Testis (tissue), 2 donors: ENCODE measurements at regions not wholly inside any gene's neighbourhood (a gene's known extent, or its start where the extent isn't known, plus 50 kb on each side); places are given as distances from the start of the nearest gene placed in this dataset.
A peak's percentile ranks its signal among the peaks of the same experiment; 100 is the strongest.

Experiments
- DNase-seq: peaks from one replicate; pipeline ENCODE4 v3.0.0-alpha.2; 2019
- H3K27ac ChIP-seq, 2 donors: fragments of 200-600 bp; sonication (generic); one replicate each; pipeline ENCODE4 v1.5.1; 2019
- H3K27me3 ChIP-seq: fragments of 200-600 bp; sonication (generic); one replicate; pipeline ENCODE4 v1.5.1; 2019
- H3K36me3 ChIP-seq: fragments of 200-600 bp; sonication (generic); one replicate; pipeline ENCODE4 v1.5.1; 2017; ENCODE audit warnings: low read depth; ENCODE audit errors: missing control alignments
- H3K4me1 ChIP-seq: fragments of 200-600 bp; sonication (generic); one replicate; pipeline ENCODE4 v1.5.1; 2019
- H3K4me3 ChIP-seq, 2 donors: fragments of 200-600 bp; sonication (generic); one replicate each; pipeline ENCODE4 v1.5.1; 2017 to 2019
- H3K9me3 ChIP-seq: fragments of 200-600 bp; sonication (generic); one replicate; pipeline ENCODE4 v1.5.1; 2017
- POLR2A ChIP-seq: fragments of 450-650 bp; IDR thresholded peaks from one replicate; pipeline ENCODE4 v1.6.1; 2017; ENCODE audit warnings: antibody characterized with exemption, mild to moderate bottlenecking, moderate library complexity
- WGBS, 2 donors: methylation state at CpG; one replicate each; pipeline ENCODE4 v1.1.5; 2018; 5-methylcytosine and 5-hydroxymethylcytosine counted together
- intact Hi-C: fragments of 100-400 bp; cut with DNase I; formaldehyde crosslinking; loops from one replicate; pipeline ENCODE4 v1.15.1; 2023; ENCODE audit warnings: low total_unique reads
- TF ChIP-seq, protein P1 (sequence below), 3 experiments: fragments of 450-650 bp in 2 of 3; fragments of 200-600 bp in 1 of 3; sonication (generic) in 1 of 3; IDR thresholded peaks; one replicate each; pipeline ENCODE4 v1.5.1; 2016 to 2019; ENCODE audit warnings: antibody characterized with exemption in 3 of 3, mild to moderate bottlenecking in 2 of 3, moderate library complexity in 1 of 3

DNA sequence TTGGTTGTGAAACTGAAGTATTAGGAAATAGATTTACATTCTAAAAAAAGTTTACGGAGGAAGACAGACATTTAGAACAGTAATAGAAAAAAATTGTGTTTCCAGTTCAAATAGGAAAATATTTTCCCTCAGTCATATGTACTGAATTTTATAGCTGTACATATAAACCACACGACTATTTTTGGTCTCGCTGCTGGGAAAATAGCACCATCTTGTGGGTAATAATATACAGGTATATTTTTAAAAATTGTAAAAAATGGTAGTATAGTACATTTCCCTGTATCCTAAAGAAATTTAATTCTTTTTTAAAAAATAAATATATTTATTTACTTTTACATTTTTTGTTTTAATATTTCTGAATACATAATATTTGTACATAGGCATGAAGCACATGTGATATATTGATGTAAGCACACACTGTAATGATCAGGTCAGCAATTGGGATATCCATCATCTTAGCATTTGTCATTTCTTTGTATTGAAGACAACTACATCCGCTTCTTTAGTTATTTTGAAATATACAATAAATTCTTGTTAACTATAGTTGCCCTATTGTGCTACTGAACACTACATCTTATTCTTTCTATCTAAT is 168.6 kb downstream of the ALX1 start:
- TF ChIP-seq, protein P1, sequence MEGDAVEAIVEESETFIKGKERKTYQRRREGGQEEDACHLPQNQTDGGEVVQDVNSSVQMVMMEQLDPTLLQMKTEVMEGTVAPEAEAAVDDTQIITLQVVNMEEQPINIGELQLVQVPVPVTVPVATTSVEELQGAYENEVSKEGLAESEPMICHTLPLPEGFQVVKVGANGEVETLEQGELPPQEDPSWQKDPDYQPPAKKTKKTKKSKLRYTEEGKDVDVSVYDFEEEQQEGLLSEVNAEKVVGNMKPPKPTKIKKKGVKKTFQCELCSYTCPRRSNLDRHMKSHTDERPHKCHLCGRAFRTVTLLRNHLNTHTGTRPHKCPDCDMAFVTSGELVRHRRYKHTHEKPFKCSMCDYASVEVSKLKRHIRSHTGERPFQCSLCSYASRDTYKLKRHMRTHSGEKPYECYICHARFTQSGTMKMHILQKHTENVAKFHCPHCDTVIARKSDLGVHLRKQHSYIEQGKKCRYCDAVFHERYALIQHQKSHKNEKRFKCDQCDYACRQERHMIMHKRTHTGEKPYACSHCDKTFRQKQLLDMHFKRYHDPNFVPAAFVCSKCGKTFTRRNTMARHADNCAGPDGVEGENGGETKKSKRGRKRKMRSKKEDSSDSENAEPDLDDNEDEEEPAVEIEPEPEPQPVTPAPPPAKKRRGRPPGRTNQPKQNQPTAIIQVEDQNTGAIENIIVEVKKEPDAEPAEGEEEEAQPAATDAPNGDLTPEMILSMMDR (IDR thresholded peaks at IDR 0.05): peak in 2 of 3 experiments; percentile 2 to 60
- TF ChIP-seq POLR2A: no peak
- Histone ChIP-seq H3K36me3 (no peaks in the 10 kb centered on the region), H3K4me1 (no peaks in the 10 kb centered on the region), H3K4me3 (no peak overlapping the region), H3K27ac (no peak overlapping the region), H3K27me3 (no peaks in the 10 kb centered on the region), H3K9me3 (no peaks in the 10 kb centered on the region)
- DNase-seq: no peak
- WGBS, 2 donors: 52 to 56% methylated on average over 4 of the region's 4 CpGs
- intact Hi-C loops: no loop called here

DNA sequence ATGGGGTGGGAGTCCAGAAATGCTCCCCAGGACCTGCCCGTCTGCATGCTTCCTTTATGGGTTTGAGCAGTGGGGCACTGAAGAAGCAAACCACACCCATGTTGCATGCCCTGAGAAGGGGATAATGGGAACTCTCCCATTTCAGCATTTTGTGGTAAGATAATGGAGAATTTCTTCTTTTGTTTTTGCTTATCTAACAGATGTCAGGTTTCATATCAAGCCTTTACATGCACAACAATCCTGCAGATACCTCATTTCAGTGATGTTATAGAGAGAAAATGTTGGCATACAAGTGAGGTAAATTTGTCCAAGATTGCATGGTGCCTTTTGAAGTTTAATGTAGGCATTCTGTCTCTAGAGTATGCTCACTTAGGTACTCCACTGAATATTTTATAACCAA is 177.0 kb downstream of the ALX1 start:
- Histone ChIP-seq H3K9me3 (no peaks in the 10 kb centered on the region), H3K4me1 (no peaks in the 10 kb centered on the region)
- intact Hi-C loops: no loop called here

DNA sequence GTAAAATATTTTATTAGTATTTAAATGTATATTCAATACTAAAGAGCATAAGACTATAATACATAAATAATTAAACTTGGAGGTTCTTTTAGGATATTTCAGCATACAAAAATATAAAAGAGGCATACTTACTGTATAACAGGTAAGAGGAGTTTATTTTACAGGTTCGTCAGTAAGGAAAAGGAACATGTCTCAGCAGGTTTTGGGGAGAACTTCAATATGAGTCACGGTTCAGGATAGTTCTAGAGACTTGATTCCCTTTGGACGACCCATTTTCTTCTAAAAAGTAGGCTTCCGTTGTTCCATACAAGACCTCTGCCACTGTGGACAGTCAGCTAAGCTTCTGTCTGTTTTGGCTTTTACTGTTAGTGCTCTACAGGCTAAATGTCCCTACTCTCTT is 181.1 kb downstream of the ALX1 start:
- 88 to 94% methylated on average over 4 of the region's 4 CpGs for WGBS, 2 donors
- intact Hi-C loops: no loop called here
- no peak for TF ChIP-seq POLR2A
- TF ChIP-seq, protein P1 (IDR thresholded peaks at IDR 0.05): no peak

More for the DNA sequence above, 177.0 kb downstream of the ALX1 start:
- no peak for DNase-seq
- Histone ChIP-seq H3K36me3 (no peaks in the 10 kb centered on the region), H3K27ac (no peak overlapping the region), H3K27me3 (no peaks in the 10 kb centered on the region), H3K4me3 (no peak overlapping the region)
- WGBS, 2 donors: 91 to 100% methylated on average over 1 of the region's 1 CpG
- TF ChIP-seq, protein P1 (IDR thresholded peaks at IDR 0.05): no peak
- no peak for TF ChIP-seq POLR2A

DNA sequence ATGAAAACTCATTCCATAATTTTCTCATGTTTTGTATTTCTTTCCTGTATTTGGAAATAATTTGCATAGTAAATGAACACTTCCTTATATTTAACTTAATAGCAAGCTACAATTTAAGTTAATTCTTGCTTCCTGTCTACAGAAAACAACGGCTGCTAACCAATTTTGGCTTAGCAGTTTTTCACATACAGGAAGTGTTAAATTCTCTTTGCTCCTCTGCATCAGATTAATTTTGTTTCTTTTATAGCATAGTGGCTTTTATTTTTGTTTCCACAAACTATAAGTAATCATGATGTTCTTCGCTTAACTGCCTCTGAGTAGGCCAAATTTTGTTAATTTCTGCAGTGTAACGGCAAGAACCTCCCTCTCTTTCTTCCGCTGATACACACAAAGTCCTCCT is 182.9 kb downstream of the ALX1 start:
- no peaks in the 10 kb centered on the region for H3K27me3 ChIP-seq
- TF ChIP-seq POLR2A: no peak
- TF ChIP-seq, protein P1 (IDR thresholded peaks at IDR 0.05): no peak
- H3K4me1 ChIP-seq: no peaks in the 10 kb centered on the region
- H3K27ac ChIP-seq: no peak overlapping the region
- DNase-seq: no peak
- H3K4me3 ChIP-seq: no peak overlapping the region
- no peaks in the 10 kb centered on the region for H3K9me3 ChIP-seq
- intact Hi-C loops: no loop called here
- H3K36me3 ChIP-seq: no peaks in the 10 kb centered on the region
- 74 to 87% methylated on average over 4 of the region's 4 CpGs for WGBS, 2 donors

More for the DNA sequence above, 181.1 kb downstream of the ALX1 start:
- Histone ChIP-seq H3K27ac (no peak overlapping the region), H3K9me3 (no peaks in the 10 kb centered on the region), H3K4me1 (no peaks in the 10 kb centered on the region), H3K4me3 (no peak overlapping the region), H3K36me3 (no peaks in the 10 kb centered on the region), H3K27me3 (no peaks in the 10 kb centered on the region)
- no peak for DNase-seq

DNA sequence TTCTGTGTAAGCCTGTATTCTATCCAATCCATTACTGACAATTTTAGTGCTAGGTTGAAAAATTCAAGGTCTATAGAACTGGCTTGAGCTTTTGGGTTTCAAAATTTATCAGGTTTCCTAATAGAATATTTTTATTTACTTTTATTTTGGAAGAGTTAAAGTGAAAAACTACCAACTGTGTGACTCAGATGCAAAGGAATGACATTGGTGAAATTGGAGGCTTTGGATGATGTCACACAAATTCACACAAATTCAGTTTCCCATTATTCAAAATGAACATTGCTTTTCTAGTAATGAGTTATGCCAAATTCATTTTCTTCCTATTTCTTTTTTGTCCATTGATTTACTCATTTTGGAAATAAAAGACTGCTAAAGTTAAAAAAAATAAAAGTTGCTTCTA is 186.9 kb downstream of the ALX1 start:
- Histone ChIP-seq H3K4me1 (no peaks in the 10 kb centered on the region), H3K9me3 (no peaks in the 10 kb centered on the region), H3K4me3 (no peak overlapping the region), H3K27ac (no peak overlapping the region), H3K36me3 (no peaks in the 10 kb centered on the region), H3K27me3 (no peaks in the 10 kb centered on the region)
- TF ChIP-seq POLR2A: no peak
- TF ChIP-seq, protein P1 (IDR thresholded peaks at IDR 0.05): no peak
- intact Hi-C loops: no loop called here
- no peak for DNase-seq
